WTC11 (cell line): ENCODE measurements at regions not wholly inside any gene's neighbourhood (a gene's known extent, or its start where the extent isn't known, plus 50 kb on each side); places are given as distances from the start of the nearest gene placed in this dataset.

Experiments
- CREM ChIP-seq: sonication (generic); formaldehyde crosslinking; IDR thresholded peaks from 2 replicates; pipeline ENCODE4 v1.8.1; 2022; ENCODE audit warnings: mild to moderate bottlenecking, missing genetic modification reagents, moderate library complexity
- E2F4 ChIP-seq: sonication (generic); formaldehyde crosslinking; IDR thresholded peaks from 2 replicates; pipeline ENCODE4 v1.8.1; 2022; ENCODE audit warnings: low read depth, mild to moderate bottlenecking, moderate library complexity, missing genetic modification reagents, borderline replicate concordance
- ETV6 ChIP-seq: sonication (generic); formaldehyde crosslinking; IDR thresholded peaks from 2 replicates; pipeline ENCODE4 v1.8.1; 2022; ENCODE audit warnings: mild to moderate bottlenecking, missing genetic modification reagents
- JUN ChIP-seq: sonication (generic); formaldehyde crosslinking; IDR thresholded peaks from 2 replicates; pipeline ENCODE4 v1.8.0; 2023; ENCODE audit warnings: mild to moderate bottlenecking, missing genetic modification reagents
- TCF7 ChIP-seq: sonication (generic); formaldehyde crosslinking; IDR thresholded peaks from 2 replicates; pipeline ENCODE4 v1.8.0; 2022; ENCODE audit warnings: mild to moderate bottlenecking, low read depth, missing genetic modification reagents, moderate library complexity
- TP53 ChIP-seq: sonication (generic); formaldehyde crosslinking; IDR thresholded peaks from 2 replicates; pipeline ENCODE4 v1.8.1; 2023; ENCODE audit warnings: mild to moderate bottlenecking, missing genetic modification reagents
- ZNF138 ChIP-seq: sonication (generic); formaldehyde crosslinking; conservative IDR thresholded peaks from 2 replicates; pipeline ENCODE4 v1.8.1; 2022; ENCODE audit warnings: mild to moderate bottlenecking, moderate library complexity, missing genetic modification reagents
- ZNF396 ChIP-seq: fragments of 250-450 bp; sonication (Bioruptor Pico); IDR thresholded peaks from 2 replicates; pipeline ENCODE4 v1.8.0; 2021; ENCODE audit warnings: mild to moderate bottlenecking, moderate library complexity, borderline replicate concordance
- TF ChIP-seq, protein P1 (sequence below): fragments of 200-600 bp; IDR thresholded peaks from 2 replicates; pipeline ENCODE4 v1.8.0; 2022; ENCODE audit warnings: antibody characterized with exemption
- TF ChIP-seq, protein P2 (sequence below): sonication (generic); formaldehyde crosslinking; IDR thresholded peaks from 2 replicates; pipeline ENCODE4 v1.8.0; 2023; ENCODE audit warnings: missing genetic modification reagents

DNA sequence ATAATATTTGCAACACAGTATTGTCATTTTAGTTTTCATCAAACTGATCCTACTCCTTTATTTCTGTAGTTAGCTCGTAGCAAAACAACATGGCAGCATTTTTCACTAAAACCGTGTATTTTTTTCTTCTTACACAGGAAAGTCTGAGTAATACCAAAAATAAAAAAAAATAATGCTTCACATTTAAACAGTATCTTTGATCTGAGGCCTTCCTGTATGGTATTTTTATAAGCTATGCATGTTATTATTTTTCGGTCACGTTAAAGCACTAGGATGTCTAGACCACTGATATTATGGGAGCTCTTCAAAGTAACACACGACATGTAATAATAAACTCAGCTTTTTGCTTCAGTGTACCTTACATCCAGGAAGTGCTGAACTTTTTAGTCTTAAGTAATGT, 94.1 kb upstream of the SRD5A3 start:
- TF ChIP-seq ZNF396 (no peak), ETV6 (CRISPR knock-in tag) (no peak), TP53 (CRISPR knock-in tag) (no peak), TCF7 (CRISPR knock-in tag) (no peak), ZNF138 (CRISPR knock-in tag) (no peak), E2F4 (no peak), JUN (no peak), CREM (CRISPR knock-in tag) (no peak)
- TF ChIP-seq, protein P1, sequence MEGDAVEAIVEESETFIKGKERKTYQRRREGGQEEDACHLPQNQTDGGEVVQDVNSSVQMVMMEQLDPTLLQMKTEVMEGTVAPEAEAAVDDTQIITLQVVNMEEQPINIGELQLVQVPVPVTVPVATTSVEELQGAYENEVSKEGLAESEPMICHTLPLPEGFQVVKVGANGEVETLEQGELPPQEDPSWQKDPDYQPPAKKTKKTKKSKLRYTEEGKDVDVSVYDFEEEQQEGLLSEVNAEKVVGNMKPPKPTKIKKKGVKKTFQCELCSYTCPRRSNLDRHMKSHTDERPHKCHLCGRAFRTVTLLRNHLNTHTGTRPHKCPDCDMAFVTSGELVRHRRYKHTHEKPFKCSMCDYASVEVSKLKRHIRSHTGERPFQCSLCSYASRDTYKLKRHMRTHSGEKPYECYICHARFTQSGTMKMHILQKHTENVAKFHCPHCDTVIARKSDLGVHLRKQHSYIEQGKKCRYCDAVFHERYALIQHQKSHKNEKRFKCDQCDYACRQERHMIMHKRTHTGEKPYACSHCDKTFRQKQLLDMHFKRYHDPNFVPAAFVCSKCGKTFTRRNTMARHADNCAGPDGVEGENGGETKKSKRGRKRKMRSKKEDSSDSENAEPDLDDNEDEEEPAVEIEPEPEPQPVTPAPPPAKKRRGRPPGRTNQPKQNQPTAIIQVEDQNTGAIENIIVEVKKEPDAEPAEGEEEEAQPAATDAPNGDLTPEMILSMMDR = no peak
- TF ChIP-seq, protein P2, sequence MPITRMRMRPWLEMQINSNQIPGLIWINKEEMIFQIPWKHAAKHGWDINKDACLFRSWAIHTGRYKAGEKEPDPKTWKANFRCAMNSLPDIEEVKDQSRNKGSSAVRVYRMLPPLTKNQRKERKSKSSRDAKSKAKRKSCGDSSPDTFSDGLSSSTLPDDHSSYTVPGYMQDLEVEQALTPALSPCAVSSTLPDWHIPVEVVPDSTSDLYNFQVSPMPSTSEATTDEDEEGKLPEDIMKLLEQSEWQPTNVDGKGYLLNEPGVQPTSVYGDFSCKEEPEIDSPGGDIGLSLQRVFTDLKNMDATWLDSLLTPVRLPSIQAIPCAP = no peak
